ENCODE measurements at regions not wholly inside any gene's neighbourhood (a gene's known extent, or its start where the extent isn't known, plus 50 kb on each side); places are given as distances from the start of the nearest gene placed in this dataset.

GRCh38 chr4:161249779-161250440 lies 913.9 kb downstream of the FSTL5 start:
- intact Hi-C loops (cut with DNase I) = no loop called here
- peak; percentile 15 for ATAC-seq (ENCODE audit: low FRiP score)
- H3K27me3 ChIP-seq (ENCODE audit: control insufficient read depth in 1 of 2, insufficient read depth in 2 of 2, low read length in 1 of 2) = no peaks in the 10 kb centered on the region
- no peaks in the 10 kb centered on the region for H3K4me1 ChIP-seq (ENCODE audit: control insufficient read depth in 1 of 2, insufficient read depth in 2 of 2, low read length in 2 of 2)
- H3K27ac ChIP-seq (ENCODE audit: low read depth in 1 of 2, low read length in 2 of 2) = no peak overlapping the region
- 89 to 90% methylated on average over 8 of the region's 8 CpGs for WGBS, 2 donors
- DNase-seq = no peak
- no peak overlapping the region for H3K4me3 ChIP-seq (ENCODE audit: low read length in 2 of 2)
- peaks cover 2% of the 10 kb centered on the region for H3K9me3 ChIP-seq (ENCODE audit: control insufficient read depth, low read length)
- no peaks in the 10 kb centered on the region for H3K36me3 ChIP-seq (ENCODE audit: control insufficient read depth in 1 of 2, insufficient read depth in 2 of 2, low read length in 1 of 2)

- ATAC-seq (ENCODE audit: low FRiP score) (peak; percentile 23), DNase-seq (peak in 1 of 2 donors; percentile 59)
- Histone ChIP-seq H3K27me3 (ENCODE audit: control insufficient read depth in 1 of 2, insufficient read depth in 2 of 2, low read length in 1 of 2) (no peaks in the 10 kb centered on the region), H3K4me1 (ENCODE audit: control insufficient read depth in 1 of 2, insufficient read depth in 2 of 2, low read length in 2 of 2) (no peaks in the 10 kb centered on the region), H3K36me3 (ENCODE audit: control insufficient read depth in 1 of 2, insufficient read depth in 2 of 2, low read length in 1 of 2) (no peaks in the 10 kb centered on the region), H3K9me3 (ENCODE audit: control insufficient read depth, low read length) (peaks cover 3% of the 10 kb centered on the region), H3K27ac (ENCODE audit: low read depth in 1 of 2, low read length in 2 of 2) (no peak overlapping the region), H3K4me3 (ENCODE audit: low read length in 2 of 2) (no peak overlapping the region)
- intact Hi-C loops (cut with DNase I) = no loop called here
- WGBS, 2 donors = 89 to 94% methylated on average over 3 of the region's 3 CpGs
These were observed 914.9 kb downstream of the FSTL5 start for GRCh38 chr4:161248880-161249279.

- no peak overlapping the region for H3K4me3 ChIP-seq (ENCODE audit: low read length in 2 of 2)
- H3K27ac ChIP-seq (ENCODE audit: low read depth in 1 of 2, low read length in 2 of 2) = no peak overlapping the region
- H3K4me1 ChIP-seq (ENCODE audit: control insufficient read depth in 1 of 2, insufficient read depth in 2 of 2, low read length in 2 of 2) = no peaks in the 10 kb centered on the region
- no peak for DNase-seq
- intact Hi-C loops (cut with DNase I) = no loop called here
- no peak for ATAC-seq (ENCODE audit: low FRiP score)
- H3K9me3 ChIP-seq (ENCODE audit: control insufficient read depth, low read length) = peaks cover 3% of the 10 kb centered on the region
- no peaks in the 10 kb centered on the region for H3K27me3 ChIP-seq (ENCODE audit: control insufficient read depth in 1 of 2, insufficient read depth in 2 of 2, low read length in 1 of 2)
- WGBS, 2 donors = 6 to 16% methylated on average over 1 of the region's 1 CpG
- H3K36me3 ChIP-seq (ENCODE audit: control insufficient read depth in 1 of 2, insufficient read depth in 2 of 2, low read length in 1 of 2) = no peaks in the 10 kb centered on the region
These were observed 916.0 kb downstream of the FSTL5 start for GRCh38 chr4:161247831-161248230.

- no peaks in the 10 kb centered on the region for H3K4me1 ChIP-seq (ENCODE audit: control insufficient read depth in 1 of 2, insufficient read depth in 2 of 2, low read length in 2 of 2)
- WGBS, 2 donors = 20 to 55% methylated on average over 3 of the region's 3 CpGs
- H3K27ac ChIP-seq (ENCODE audit: low read depth in 1 of 2, low read length in 2 of 2) = no peak overlapping the region
- no peak for ATAC-seq (ENCODE audit: low FRiP score)
- intact Hi-C loops (cut with DNase I) = no loop called here
- no peaks in the 10 kb centered on the region for H3K9me3 ChIP-seq (ENCODE audit: control insufficient read depth, low read length)
- H3K36me3 ChIP-seq (ENCODE audit: control insufficient read depth in 1 of 2, insufficient read depth in 2 of 2, low read length in 1 of 2) = no peaks in the 10 kb centered on the region
- H3K27me3 ChIP-seq (ENCODE audit: control insufficient read depth in 1 of 2, insufficient read depth in 2 of 2, low read length in 1 of 2) = no peaks in the 10 kb centered on the region
- no peak overlapping the region for H3K4me3 ChIP-seq (ENCODE audit: low read length in 2 of 2)
- DNase-seq = no peak
These were observed 925.8 kb downstream of the FSTL5 start for GRCh38 chr4:161238033-161238432.

- intact Hi-C loops (cut with DNase I) = no loop called here
- Histone ChIP-seq H3K36me3 (ENCODE audit: control insufficient read depth in 1 of 2, insufficient read depth in 2 of 2, low read length in 1 of 2) (no peaks in the 10 kb centered on the region), H3K9me3 (ENCODE audit: control insufficient read depth, low read length) (no peaks in the 10 kb centered on the region), H3K4me3 (ENCODE audit: low read length in 2 of 2) (no peak overlapping the region), H3K27ac (ENCODE audit: low read depth in 1 of 2, low read length in 2 of 2) (no peak overlapping the region), H3K4me1 (ENCODE audit: control insufficient read depth in 1 of 2, insufficient read depth in 2 of 2, low read length in 2 of 2) (no peaks in the 10 kb centered on the region), H3K27me3 (ENCODE audit: control insufficient read depth in 1 of 2, insufficient read depth in 2 of 2, low read length in 1 of 2) (no peaks in the 10 kb centered on the region)
- no peak for DNase-seq
- WGBS, 2 donors = 67 to 68% methylated on average over 4 of the region's 4 CpGs
- ATAC-seq (ENCODE audit: low FRiP score) = no peak
These were observed 926.3 kb downstream of the FSTL5 start for GRCh38 chr4:161237495-161237894.

- Histone ChIP-seq H3K36me3 (ENCODE audit: control insufficient read depth in 1 of 2, insufficient read depth in 2 of 2, low read length in 1 of 2) (no peaks in the 10 kb centered on the region), H3K9me3 (ENCODE audit: control insufficient read depth, low read length) (peaks cover 6% of the 10 kb centered on the region), H3K27me3 (ENCODE audit: control insufficient read depth in 1 of 2, insufficient read depth in 2 of 2, low read length in 1 of 2) (no peaks in the 10 kb centered on the region), H3K4me3 (ENCODE audit: low read length in 2 of 2) (no peak overlapping the region), H3K27ac (ENCODE audit: low read depth in 1 of 2, low read length in 2 of 2) (no peak overlapping the region), H3K4me1 (ENCODE audit: control insufficient read depth in 1 of 2, insufficient read depth in 2 of 2, low read length in 2 of 2) (no peaks in the 10 kb centered on the region)
- intact Hi-C loops (cut with DNase I) = no loop called here
- DNase-seq = no peak
- ATAC-seq (ENCODE audit: low FRiP score) = no peak
These were observed 938.5 kb downstream of the FSTL5 start for GRCh38 chr4:161225327-161225726.

GRCh38 chr4:161222889-161223288 lies 940.9 kb downstream of the FSTL5 start:
- no peak overlapping the region for H3K27ac ChIP-seq (ENCODE audit: low read depth in 1 of 2, low read length in 2 of 2)
- DNase-seq = no peak
- H3K36me3 ChIP-seq (ENCODE audit: control insufficient read depth in 1 of 2, insufficient read depth in 2 of 2, low read length in 1 of 2) = no peaks in the 10 kb centered on the region
- intact Hi-C loops (cut with DNase I) = no loop called here
- ATAC-seq (ENCODE audit: low FRiP score) = no peak
- no peak overlapping the region for H3K4me3 ChIP-seq (ENCODE audit: low read length in 2 of 2)
- H3K9me3 ChIP-seq (ENCODE audit: control insufficient read depth, low read length) = peaks cover 6% of the 10 kb centered on the region
- no peaks in the 10 kb centered on the region for H3K4me1 ChIP-seq (ENCODE audit: control insufficient read depth in 1 of 2, insufficient read depth in 2 of 2, low read length in 2 of 2)
- WGBS, 2 donors = 79 to 84% methylated on average over 2 of the region's 2 CpGs
- no peaks in the 10 kb centered on the region for H3K27me3 ChIP-seq (ENCODE audit: control insufficient read depth in 1 of 2, insufficient read depth in 2 of 2, low read length in 1 of 2)

- peaks cover 1% of the 10 kb centered on the region for H3K9me3 ChIP-seq (ENCODE audit: control insufficient read depth, low read length)
- intact Hi-C loops (cut with DNase I) = no loop called here
- WGBS, 2 donors = 34 to 50% methylated on average over 1 of the region's 1 CpG
- no peaks in the 10 kb centered on the region for H3K36me3 ChIP-seq (ENCODE audit: control insufficient read depth in 1 of 2, insufficient read depth in 2 of 2, low read length in 1 of 2)
- ATAC-seq (ENCODE audit: low FRiP score) = no peak
- no peaks in the 10 kb centered on the region for H3K27me3 ChIP-seq (ENCODE audit: control insufficient read depth in 1 of 2, insufficient read depth in 2 of 2, low read length in 1 of 2)
- H3K27ac ChIP-seq (ENCODE audit: low read depth in 1 of 2, low read length in 2 of 2) = no peak overlapping the region
- DNase-seq = no peak
- H3K4me3 ChIP-seq (ENCODE audit: low read length in 2 of 2) = no peak overlapping the region
- H3K4me1 ChIP-seq (ENCODE audit: control insufficient read depth in 1 of 2, insufficient read depth in 2 of 2, low read length in 2 of 2) = no peaks in the 10 kb centered on the region
These were observed 955.2 kb downstream of the FSTL5 start for GRCh38 chr4:161208564-161208963.

- no peak overlapping the region for H3K27ac ChIP-seq (ENCODE audit: low read depth in 1 of 2, low read length in 2 of 2)
- intact Hi-C loops (cut with DNase I) = no loop called here
- DNase-seq (no peak), ATAC-seq (ENCODE audit: low FRiP score) (no peak)
- no peak overlapping the region for H3K4me3 ChIP-seq (ENCODE audit: low read length in 2 of 2)
- peaks cover 1% of the 10 kb centered on the region for H3K9me3 ChIP-seq (ENCODE audit: control insufficient read depth, low read length)
- H3K27me3 ChIP-seq (ENCODE audit: control insufficient read depth in 1 of 2, insufficient read depth in 2 of 2, low read length in 1 of 2) = no peaks in the 10 kb centered on the region
- H3K4me1 ChIP-seq (ENCODE audit: control insufficient read depth in 1 of 2, insufficient read depth in 2 of 2, low read length in 2 of 2) = no peaks in the 10 kb centered on the region
- H3K36me3 ChIP-seq (ENCODE audit: control insufficient read depth in 1 of 2, insufficient read depth in 2 of 2, low read length in 1 of 2) = no peaks in the 10 kb centered on the region
- WGBS, 2 donors = 49 to 52% methylated on average over 2 of the region's 2 CpGs
These were observed 957.2 kb downstream of the FSTL5 start for GRCh38 chr4:161206528-161207080.

All from aorta (tissue), 5 donors.